ENCODE measurements at regions not wholly inside any gene's neighbourhood (a gene's known extent, or its start where the extent isn't known, plus 50 kb on each side); places are given as distances from the start of the nearest gene placed in this dataset.
A peak's percentile ranks its signal among the peaks of the same experiment; 100 is the strongest.

- ATAC-seq (ENCODE audit: insufficient read depth, low FRiP score) (no peak), DNase-seq (peak in 2 of 3 donors; percentile 27 to 35)
- H3K27me3 ChIP-seq (ENCODE audit: control insufficient read depth in 3 of 3, insufficient read depth in 3 of 3, low read length in 2 of 3), result peaks cover 0 to 9% (median 0%) of the 10 kb centered on the region in 3 donors
- WGBS, 2 donors, result 30 to 32% methylated on average over 7 of the region's 7 CpGs
- H3K9ac ChIP-seq (ENCODE audit: insufficient read depth in 1 of 2, low read length in 2 of 2), result no peak overlapping the region
- H3K9me3 ChIP-seq (ENCODE audit: control insufficient read depth in 4 of 4, insufficient read depth in 3 of 4, low read length in 3 of 4), result peaks cover 0 to 5% (median under 1%) of the 10 kb centered on the region in 4 donors
- no peaks in the 10 kb centered on the region for H3K36me3 ChIP-seq (ENCODE audit: control insufficient read depth in 4 of 4, insufficient read depth in 4 of 4, low read length in 4 of 4)
- TF ChIP-seq CTCF (IDR thresholded peaks at IDR 0.05; ENCODE audit: control extremely low read depth, extremely low read depth), result no peak
- H3K4me3 ChIP-seq, result no peak overlapping the region
- H3K27ac ChIP-seq (ENCODE audit: low read depth in 1 of 2, low read length in 1 of 2), result no peak overlapping the region
- H3K4me1 ChIP-seq (ENCODE audit: control insufficient read depth in 5 of 5, insufficient read depth in 5 of 5, low read length in 5 of 5), result no peaks in the 10 kb centered on the region
Observed at GRCh38 chr16:5502467-5502869, 404.9 kb upstream of the EEF2KMT start.

- 81 to 85% methylated on average over 3 of the region's 3 CpGs for WGBS, 2 donors
- Histone ChIP-seq H3K4me1 (ENCODE audit: control insufficient read depth in 5 of 5, insufficient read depth in 5 of 5, low read length in 5 of 5) (no peaks in the 10 kb centered on the region), H3K9me3 (ENCODE audit: control insufficient read depth in 4 of 4, insufficient read depth in 3 of 4, low read length in 3 of 4) (peaks cover 0 to 2% (median under 1%) of the 10 kb centered on the region in 4 donors), H3K4me3 (no peak overlapping the region), H3K27me3 (ENCODE audit: control insufficient read depth in 3 of 3, insufficient read depth in 3 of 3, low read length in 2 of 3) (peaks cover 0 to 5% (median 0%) of the 10 kb centered on the region in 3 donors), H3K27ac (ENCODE audit: low read depth in 1 of 2, low read length in 1 of 2) (no peak overlapping the region), H3K9ac (ENCODE audit: insufficient read depth in 1 of 2, low read length in 2 of 2) (no peak overlapping the region), H3K36me3 (ENCODE audit: control insufficient read depth in 4 of 4, insufficient read depth in 4 of 4, low read length in 4 of 4) (no peaks in the 10 kb centered on the region)
- TF ChIP-seq CTCF (IDR thresholded peaks at IDR 0.05; ENCODE audit: control extremely low read depth, extremely low read depth), result no peak
- DNase-seq, result no peak
- ATAC-seq (ENCODE audit: insufficient read depth, low FRiP score), result no peak
Observed at GRCh38 chr16:5500526-5500925, 402.9 kb upstream of the EEF2KMT start.

- ATAC-seq (ENCODE audit: insufficient read depth, low FRiP score) (no peak), DNase-seq (no peak)
- no peaks in the 10 kb centered on the region for H3K27me3 ChIP-seq (ENCODE audit: control insufficient read depth in 3 of 3, insufficient read depth in 3 of 3, low read length in 2 of 3)
- H3K9me3 ChIP-seq (ENCODE audit: control insufficient read depth in 4 of 4, insufficient read depth in 3 of 4, low read length in 3 of 4), result peaks cover 0 to 2% (median under 1%) of the 10 kb centered on the region in 4 donors
- no peak overlapping the region for H3K4me3 ChIP-seq
- TF ChIP-seq CTCF (IDR thresholded peaks at IDR 0.05; ENCODE audit: control extremely low read depth, extremely low read depth), result no peak
- WGBS, 2 donors, result 80 to 89% methylated on average over 2 of the region's 2 CpGs
- no peaks in the 10 kb centered on the region for H3K36me3 ChIP-seq (ENCODE audit: control insufficient read depth in 4 of 4, insufficient read depth in 4 of 4, low read length in 4 of 4)
- no peak overlapping the region for H3K27ac ChIP-seq (ENCODE audit: low read depth in 1 of 2, low read length in 1 of 2)
- no peaks in the 10 kb centered on the region for H3K4me1 ChIP-seq (ENCODE audit: control insufficient read depth in 5 of 5, insufficient read depth in 5 of 5, low read length in 5 of 5)
- no peak overlapping the region for H3K9ac ChIP-seq (ENCODE audit: insufficient read depth in 1 of 2, low read length in 2 of 2)
Observed at GRCh38 chr16:5498562-5498961, 401.0 kb upstream of the EEF2KMT start.

- no peak for TF ChIP-seq CTCF (IDR thresholded peaks at IDR 0.05; ENCODE audit: control extremely low read depth, extremely low read depth)
- DNase-seq (no peak), ATAC-seq (ENCODE audit: insufficient read depth, low FRiP score) (no peak)
- no peak overlapping the region for H3K27ac ChIP-seq (ENCODE audit: low read depth in 1 of 2, low read length in 1 of 2)
- H3K27me3 ChIP-seq (ENCODE audit: control insufficient read depth in 3 of 3, insufficient read depth in 3 of 3, low read length in 2 of 3), result no peaks in the 10 kb centered on the region
- no peak overlapping the region for H3K4me3 ChIP-seq
- H3K9ac ChIP-seq (ENCODE audit: insufficient read depth in 1 of 2, low read length in 2 of 2), result no peak overlapping the region
- H3K36me3 ChIP-seq (ENCODE audit: control insufficient read depth in 4 of 4, insufficient read depth in 4 of 4, low read length in 4 of 4), result no peaks in the 10 kb centered on the region
- WGBS, 2 donors, result 89 to 94% methylated on average over 6 of the region's 6 CpGs
- H3K4me1 ChIP-seq (ENCODE audit: control insufficient read depth in 5 of 5, insufficient read depth in 5 of 5, low read length in 5 of 5), result no peaks in the 10 kb centered on the region
- peaks cover 0 to 2% (median under 1%) of the 10 kb centered on the region in 4 donors for H3K9me3 ChIP-seq (ENCODE audit: control insufficient read depth in 4 of 4, insufficient read depth in 3 of 4, low read length in 3 of 4)
Observed at GRCh38 chr16:5496013-5496412, 398.4 kb upstream of the EEF2KMT start.

All from lung (tissue), 11 donors.